H1 (cell line): ENCODE measurements at regions not wholly inside any gene's neighbourhood (a gene's known extent, or its start where the extent isn't known, plus 50 kb on each side); places are given as distances from the start of the nearest gene placed in this dataset.

Experiments used
- CTCF ChIA-PET: fragments of 300-600 bp; sonication (Branson Sonifier 250); formaldehyde crosslinking; loops from one replicate; lab custom pipeline; 2021; ENCODE audit not compliant: partially characterized antibody; lab: Charles Lee
- POLR2A ChIA-PET: fragments of 300-600 bp; sonication (Branson Sonifier 250); formaldehyde crosslinking; loops from one replicate; lab custom pipeline; 2021; ENCODE audit warnings: inconsistent platforms; ENCODE audit not compliant: partially characterized antibody; lab: Charles Lee
- DNase-seq, 2 experiments: peaks; one replicate each; pipeline versions ENCODE4 v3.0.0 to v3.0.0-alpha.2; 2010 to 2022; ENCODE audit warnings: low spot score in 2 of 2, low read depth in 1 of 2, mixed read lengths in 1 of 2
- FAIRE-seq: peaks from 2 replicates; lab custom pipeline; 2011; peaks lifted over from hg19 to GRCh38; lab: Jason Lieb, UNC
- H2AFZ ChIP-seq: 2 replicates; pipeline ENCODE4 v1.8.1; 2012; ENCODE audit warnings: low read length, inconsistent platforms
- H2AK5ac ChIP-seq: 2 replicates; pipeline ENCODE4 v1.6.1; 2013; ENCODE audit warnings: low read depth, low read length
- H2BK120ac ChIP-seq: replicated peaks from 2 replicates; pipeline ENCODE3; 2013; ENCODE audit warnings: low read depth, low read length, inconsistent platforms
- H2BK12ac ChIP-seq: 2 replicates; pipeline ENCODE4 v1.6.1; 2013; ENCODE audit warnings: low read depth, low read length
- H2BK15ac ChIP-seq: 2 replicates; pipeline ENCODE4 v1.6.1; 2013; ENCODE audit warnings: low read length
- H2BK20ac ChIP-seq: 2 replicates; pipeline ENCODE4 v1.6.1; 2013; ENCODE audit warnings: low read length
- H2BK5ac ChIP-seq: 2 replicates; pipeline ENCODE4 v1.6.1; 2013; ENCODE audit warnings: low read depth, low read length
- H3K14ac ChIP-seq: 2 replicates; pipeline ENCODE4 v1.6.1; 2013; ENCODE audit warnings: inconsistent platforms; ENCODE audit not compliant: insufficient read length
- H3K18ac ChIP-seq: 2 replicates; pipeline ENCODE4 v1.6.1; 2013; ENCODE audit warnings: low read length; ENCODE audit errors: extremely low read depth
- H3K23ac ChIP-seq: 2 replicates; pipeline ENCODE4 v1.6.1; 2013; ENCODE audit warnings: inconsistent platforms; ENCODE audit not compliant: insufficient read length
- H3K23me2 ChIP-seq: 2 replicates; pipeline ENCODE4 v1.6.1; 2013; ENCODE audit warnings: low read depth, low read length
- H3K27ac ChIP-seq: 2 replicates; pipeline ENCODE4 v1.6.1; 2011; ENCODE audit warnings: low read depth, low read length, inconsistent platforms
- H3K27me3 ChIP-seq, 4 experiments: replicated peaks in 1 of 4; 1 replicate in 1 of 4; 2 replicates in 3 of 4; pipeline versions ENCODE4 v1.6.1 to v1.8.1; 2011 to 2013; ENCODE audit warnings: low read length in 3 of 4, mild to moderate bottlenecking in 3 of 4, inconsistent platforms in 2 of 4, mixed read lengths in 2 of 4, moderate library complexity in 1 of 4; ENCODE audit not compliant: control insufficient read depth in 3 of 4, insufficient read depth in 3 of 4; ENCODE audit errors: extremely low read depth in 1 of 4
- H3K36me3 ChIP-seq, 4 experiments: 2 replicates each; pipeline versions ENCODE4 v1.6.1 to v1.8.1; 2011 to 2013; ENCODE audit warnings: mild to moderate bottlenecking in 4 of 4, low read length in 3 of 4, moderate library complexity in 2 of 4, control low read depth in 1 of 4, inconsistent platforms in 1 of 4; ENCODE audit not compliant: insufficient read depth in 4 of 4, control insufficient read depth in 2 of 4
- H3K4ac ChIP-seq: replicated peaks from 2 replicates; pipeline ENCODE3; 2013; ENCODE audit warnings: low read length, low read depth, mixed read lengths, inconsistent platforms; ENCODE audit not compliant: insufficient read length
- H3K4me1 ChIP-seq, 4 experiments: replicated peaks in 1 of 4; 1 replicate in 1 of 4; 2 replicates in 3 of 4; pipeline versions ENCODE4 v1.6.1 to v1.8.1; 2011 to 2013; ENCODE audit warnings: low read length in 3 of 4, inconsistent platforms in 2 of 4, mixed read lengths in 1 of 4; ENCODE audit not compliant: insufficient read depth in 4 of 4, control insufficient read depth in 3 of 4
- H3K4me2 ChIP-seq, 2 experiments: 2 replicates each; pipeline versions ENCODE4 v1.6.1 to v1.8.1; 2011 to 2013; ENCODE audit warnings: low read depth in 2 of 2, low read length in 2 of 2, control low read depth in 1 of 2, inconsistent platforms in 1 of 2, mild to moderate bottlenecking in 1 of 2; ENCODE audit not compliant: insufficient read depth in 1 of 2
- H3K4me3 ChIP-seq, 4 experiments: fragments of 200-600, 300-600 bp in 1 of 4; sonication (generic), shearing (Covaris generic), sonication (Bioruptor Twin) in 1 of 4; 2 replicates each; pipeline versions ENCODE4 v1.5.1 to v1.8.1; 2011 to 2016; ENCODE audit warnings: low read length in 4 of 4, low read depth in 3 of 4, control low read depth in 2 of 4, inconsistent platforms in 2 of 4, mild to moderate bottlenecking in 2 of 4, mixed read lengths in 1 of 4, moderate library complexity in 1 of 4; ENCODE audit not compliant: insufficient read depth in 2 of 4; ENCODE audit errors: extremely low read depth in 1 of 4
- H3K56ac ChIP-seq: replicated peaks from 2 replicates; pipeline ENCODE3; 2013; ENCODE audit warnings: low read depth, mild to moderate bottlenecking, mixed read lengths, low read length, inconsistent platforms; ENCODE audit not compliant: insufficient read length
- H3K79me1 ChIP-seq: 2 replicates; pipeline ENCODE4 v1.6.1; 2013; ENCODE audit warnings: low read depth, low read length, control low read depth
- H3K79me2 ChIP-seq, 2 experiments: 2 replicates each; pipeline versions ENCODE4 v1.6.1 to v1.8.1; 2012 to 2013; ENCODE audit warnings: low read length in 2 of 2, mild to moderate bottlenecking in 2 of 2, inconsistent platforms in 1 of 2; ENCODE audit not compliant: insufficient read depth in 2 of 2, control insufficient read depth in 1 of 2
- H3K9ac ChIP-seq, 4 experiments: replicated peaks in 1 of 4; 1 replicate in 1 of 4; 2 replicates in 3 of 4; pipeline versions ENCODE4 v1.6.1 to v1.8.1; 2011 to 2013; ENCODE audit warnings: low read depth in 3 of 4, low read length in 3 of 4, control low read depth in 2 of 4, mild to moderate bottlenecking in 2 of 4, moderate library complexity in 2 of 4, inconsistent platforms in 1 of 4; ENCODE audit errors: extremely low read depth in 1 of 4
- H3K9me3 ChIP-seq, 2 experiments: 2 replicates each; pipeline versions ENCODE4 v1.6.1 to v1.8.1; 2012 to 2013; ENCODE audit warnings: mild to moderate bottlenecking in 2 of 2, moderate library complexity in 2 of 2, control low read depth in 1 of 2, inconsistent platforms in 1 of 2, low read depth in 1 of 2, low read length in 1 of 2, mixed read lengths in 1 of 2; ENCODE audit not compliant: insufficient read depth in 2 of 2
- H4K20me1 ChIP-seq, 2 experiments: replicated peaks in 1 of 2; 2 replicates each; pipeline versions ENCODE3 to v1.8.1; 2011 to 2013; ENCODE audit warnings: inconsistent platforms in 2 of 2, low read length in 2 of 2, mild to moderate bottlenecking in 1 of 2; ENCODE audit not compliant: insufficient read depth in 2 of 2, control insufficient read depth in 1 of 2
- H4K5ac ChIP-seq: 2 replicates; pipeline ENCODE4 v1.6.1; 2013; ENCODE audit warnings: low read length, low read depth, mixed read lengths, inconsistent platforms; ENCODE audit not compliant: insufficient read length
- H4K8ac ChIP-seq: 2 replicates; pipeline ENCODE4 v1.8.0; 2013; ENCODE audit warnings: mild to moderate bottlenecking, moderate library complexity, low read length, inconsistent platforms; ENCODE audit not compliant: insufficient read depth; ENCODE audit errors: extremely low read depth
- H4K91ac ChIP-seq: replicated peaks from 2 replicates; pipeline ENCODE3; 2013; ENCODE audit warnings: low read length, mixed read lengths, inconsistent platforms; ENCODE audit not compliant: insufficient read length
- POLR2A ChIP-seq, 2 experiments: IDR thresholded peaks; 1 replicate in 1 of 2; 2 replicates in 1 of 2; pipeline ENCODE4 v1.6.1; 2011; ENCODE audit warnings: low read depth in 2 of 2, low read length in 2 of 2, mild to moderate bottlenecking in 2 of 2; ENCODE audit errors: control extremely low read depth in 1 of 2
- RAD21 ChIP-seq, 2 experiments: IDR thresholded peaks in 1 of 2; conservative IDR thresholded peaks in 1 of 2; 2 replicates each; pipeline ENCODE4 v1.6.1; 2011; ENCODE audit warnings: low read depth in 2 of 2, low read length in 2 of 2, improper control_type of control experiment in 1 of 2, inconsistent platforms in 1 of 2, mild to moderate bottlenecking in 1 of 2, moderate library complexity in 1 of 2
- RXRA ChIP-seq: IDR thresholded peaks from 2 replicates; pipeline ENCODE4 v1.6.1; 2011; ENCODE audit warnings: low read depth, mild to moderate bottlenecking, low read length, moderate library complexity; ENCODE audit not compliant: insufficient read depth
- WGBS, 2 experiments: shearing (Covaris generic) in 1 of 2; methylation state at CpG; one replicate each; pipeline versions ENCODE4 v1.1.6 to v1.1.7; 2013 to 2015; ENCODE audit warnings: low lambda C conversion rate in 2 of 2, mixed read lengths in 2 of 2, inconsistent platforms in 1 of 2, low coverage in 1 of 2, missing lambda C conversion rate in 1 of 2; ENCODE audit not compliant: insufficient replicate concordance in 2 of 2, insufficient coverage in 1 of 2, insufficient read length in 1 of 2; ENCODE audit errors: extremely low coverage in 1 of 2, missing lambda C conversion rate in 1 of 2; 5-methylcytosine and 5-hydroxymethylcytosine counted together
- TF ChIP-seq, protein P1 (sequence below), 3 experiments: IDR thresholded peaks; 1 replicate in 2 of 3; 2 replicates in 1 of 3; pipeline versions ENCODE4 v1.5.1 to v1.6.1; 2011; ENCODE audit warnings: low read length in 3 of 3, mild to moderate bottlenecking in 3 of 3, inconsistent platforms in 2 of 3, low read depth in 1 of 3, moderate library complexity in 1 of 3; ENCODE audit not compliant: insufficient read depth in 1 of 3; ENCODE audit errors: control extremely low read depth in 1 of 3

DNA sequence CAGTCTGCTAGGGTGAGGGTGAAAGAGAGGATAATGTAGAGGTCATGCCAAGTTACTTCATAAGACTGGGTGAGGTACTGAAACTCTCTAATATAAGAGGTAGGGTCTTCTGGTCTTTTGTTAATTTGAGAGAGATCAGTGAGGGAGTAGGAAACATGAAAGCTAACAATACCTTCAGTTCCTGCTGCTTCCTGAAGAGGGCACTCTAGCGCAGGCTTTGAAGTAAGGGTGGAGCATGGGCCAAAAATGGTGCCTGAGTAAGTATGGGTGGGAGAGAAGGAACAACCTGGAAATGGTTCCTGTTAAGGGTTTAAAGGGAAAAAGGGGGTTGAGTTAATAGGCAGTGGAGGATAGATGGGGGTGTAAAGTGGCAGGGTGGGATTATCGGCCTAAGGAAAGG lies 2449.5 kb downstream of the TP53TG3F start:
- no peaks in the 10 kb centered on the region for H3K79me2 ChIP-seq
- H3K27ac ChIP-seq, result no peak overlapping the region
- H3K79me1 ChIP-seq, result no peaks in the 10 kb centered on the region
- H3K9ac ChIP-seq, result no peak overlapping the region
- H3K4me1 ChIP-seq, result no peaks in the 10 kb centered on the region
- H2BK15ac ChIP-seq, result no peak overlapping the region
- H3K4ac ChIP-seq, result no peak overlapping the region
- H3K18ac ChIP-seq, result no peak overlapping the region
- no peak overlapping the region for H2BK5ac ChIP-seq
- H2AK5ac ChIP-seq, result no peak overlapping the region
- no peak overlapping the region for H2BK120ac ChIP-seq
- H4K8ac ChIP-seq, result no peak overlapping the region
- H4K20me1 ChIP-seq, result no peaks in the 10 kb centered on the region
- H4K5ac ChIP-seq, result no peak overlapping the region
- peaks cover 3% of the 10 kb centered on the region; the same call in 1 of the 2 replicates for H3K23me2 ChIP-seq
- no peak overlapping the region for H3K4me2 ChIP-seq
- H3K56ac ChIP-seq, result no peak overlapping the region
- ChIA-PET CTCF (no interaction called here), POLR2A (no interaction called here)
- H2BK20ac ChIP-seq, result no peak overlapping the region
- no peak overlapping the region for H4K91ac ChIP-seq
- H3K4me3 ChIP-seq, result no peak overlapping the region
- H3K27me3 ChIP-seq, result no peaks in the 10 kb centered on the region
- no peak overlapping the region for H3K14ac ChIP-seq
- TF ChIP-seq, protein P1, sequence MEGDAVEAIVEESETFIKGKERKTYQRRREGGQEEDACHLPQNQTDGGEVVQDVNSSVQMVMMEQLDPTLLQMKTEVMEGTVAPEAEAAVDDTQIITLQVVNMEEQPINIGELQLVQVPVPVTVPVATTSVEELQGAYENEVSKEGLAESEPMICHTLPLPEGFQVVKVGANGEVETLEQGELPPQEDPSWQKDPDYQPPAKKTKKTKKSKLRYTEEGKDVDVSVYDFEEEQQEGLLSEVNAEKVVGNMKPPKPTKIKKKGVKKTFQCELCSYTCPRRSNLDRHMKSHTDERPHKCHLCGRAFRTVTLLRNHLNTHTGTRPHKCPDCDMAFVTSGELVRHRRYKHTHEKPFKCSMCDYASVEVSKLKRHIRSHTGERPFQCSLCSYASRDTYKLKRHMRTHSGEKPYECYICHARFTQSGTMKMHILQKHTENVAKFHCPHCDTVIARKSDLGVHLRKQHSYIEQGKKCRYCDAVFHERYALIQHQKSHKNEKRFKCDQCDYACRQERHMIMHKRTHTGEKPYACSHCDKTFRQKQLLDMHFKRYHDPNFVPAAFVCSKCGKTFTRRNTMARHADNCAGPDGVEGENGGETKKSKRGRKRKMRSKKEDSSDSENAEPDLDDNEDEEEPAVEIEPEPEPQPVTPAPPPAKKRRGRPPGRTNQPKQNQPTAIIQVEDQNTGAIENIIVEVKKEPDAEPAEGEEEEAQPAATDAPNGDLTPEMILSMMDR (IDR thresholded peaks at IDR 0.05; ENCODE audit: control extremely low read depth in 1 of 3, insufficient read depth in 1 of 3, low read depth in 1 of 3, low read length in 3 of 3), result peak in 1 of 3 experiments; percentile 40; a peak in 1 of 4 replicates
- TF ChIP-seq POLR2A (IDR thresholded peaks at IDR 0.05; ENCODE audit: control extremely low read depth in 1 of 2, low read depth in 2 of 2, low read length in 2 of 2) (no peak), RAD21 (IDR thresholded peaks at IDR 0.05 in 1 of 2, conservative IDR thresholded peaks at IDR 0.05 in 1 of 2; ENCODE audit: low read depth in 2 of 2, low read length in 2 of 2) (peak; percentile 42 to 48; a peak in 3 of 4 replicates), RXRA (no peak)
- TF ChIP-seq, all 59 proteins: peak for 2
- Histone ChIP-seq H2BK12ac (no peak overlapping the region), H3K23ac (no peak overlapping the region), H2AFZ (no peak overlapping the region), H3K36me3 (no peaks in the 10 kb centered on the region; a peak in 1 of 8 replicates), H3K9me3 (peaks cover 73 to 93% of the 10 kb centered on the region in 2 experiments)
- DNase-seq (no peak), FAIRE-seq (no peak)
- 57% methylated on average over 2 of the region's 2 CpGs; no CpG with 5 or more reads in 1 of the 2 experiments for WGBS, 2 experiments
